ENCODE measurements at regions not wholly inside any gene's neighbourhood (a gene's known extent, or its start where the extent isn't known, plus 50 kb on each side); places are given as distances from the start of the nearest gene placed in this dataset.
A peak's percentile ranks its signal among the peaks of the same experiment; 100 is the strongest.

DNA sequence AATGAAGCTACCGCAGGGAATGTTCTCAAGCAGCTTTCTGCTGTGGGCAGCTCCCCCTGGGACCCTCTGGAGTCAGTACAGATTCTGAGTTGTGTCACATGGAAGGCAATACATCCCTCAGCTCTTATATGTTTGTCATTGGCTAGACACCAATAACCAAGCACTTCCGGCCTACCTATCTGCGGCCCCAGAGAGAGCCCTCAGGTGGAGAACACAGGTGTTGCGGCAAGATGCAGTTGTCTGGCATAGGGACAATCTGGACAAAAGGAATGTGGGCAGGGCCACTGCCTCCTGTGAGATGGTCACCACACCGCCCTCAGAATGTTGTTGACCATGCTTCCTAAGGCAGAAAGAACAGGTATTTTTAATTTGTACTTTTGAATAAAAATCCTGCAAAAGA, 118.7 kb downstream of the BRMS1L start:
- no peak overlapping the region for H3K4me3 ChIP-seq (ENCODE audit: low read depth, low read length)
- TF ChIP-seq, protein P1, sequence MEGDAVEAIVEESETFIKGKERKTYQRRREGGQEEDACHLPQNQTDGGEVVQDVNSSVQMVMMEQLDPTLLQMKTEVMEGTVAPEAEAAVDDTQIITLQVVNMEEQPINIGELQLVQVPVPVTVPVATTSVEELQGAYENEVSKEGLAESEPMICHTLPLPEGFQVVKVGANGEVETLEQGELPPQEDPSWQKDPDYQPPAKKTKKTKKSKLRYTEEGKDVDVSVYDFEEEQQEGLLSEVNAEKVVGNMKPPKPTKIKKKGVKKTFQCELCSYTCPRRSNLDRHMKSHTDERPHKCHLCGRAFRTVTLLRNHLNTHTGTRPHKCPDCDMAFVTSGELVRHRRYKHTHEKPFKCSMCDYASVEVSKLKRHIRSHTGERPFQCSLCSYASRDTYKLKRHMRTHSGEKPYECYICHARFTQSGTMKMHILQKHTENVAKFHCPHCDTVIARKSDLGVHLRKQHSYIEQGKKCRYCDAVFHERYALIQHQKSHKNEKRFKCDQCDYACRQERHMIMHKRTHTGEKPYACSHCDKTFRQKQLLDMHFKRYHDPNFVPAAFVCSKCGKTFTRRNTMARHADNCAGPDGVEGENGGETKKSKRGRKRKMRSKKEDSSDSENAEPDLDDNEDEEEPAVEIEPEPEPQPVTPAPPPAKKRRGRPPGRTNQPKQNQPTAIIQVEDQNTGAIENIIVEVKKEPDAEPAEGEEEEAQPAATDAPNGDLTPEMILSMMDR (IDR thresholded peaks at IDR 0.05; ENCODE audit: low read depth, low read length): no peak

DNA sequence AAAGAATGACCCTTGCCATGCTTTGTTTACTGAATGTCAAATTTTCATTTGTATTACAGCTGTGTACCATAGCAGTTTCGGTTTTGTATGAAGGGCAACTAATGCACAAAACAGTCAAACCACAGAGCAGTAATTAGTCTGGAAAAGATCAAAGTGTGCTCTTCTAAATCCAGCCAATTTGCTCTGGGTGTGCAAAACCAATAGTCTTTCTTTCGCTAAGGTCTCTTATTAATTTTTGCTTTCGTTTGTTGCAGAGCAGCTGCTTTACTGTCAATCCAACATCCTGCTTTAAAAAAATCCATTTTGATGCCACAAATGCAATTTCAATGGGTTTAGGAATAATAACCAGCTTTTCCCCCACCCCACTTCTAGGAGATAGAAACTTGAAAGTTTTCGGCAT, 114.2 kb downstream of the BRMS1L start:
- TF ChIP-seq, protein P1 (IDR thresholded peaks at IDR 0.05; ENCODE audit: low read depth, low read length): no peak
- H3K4me3 ChIP-seq (ENCODE audit: low read depth, low read length): peak overlapping the region; percentile 49

DNA sequence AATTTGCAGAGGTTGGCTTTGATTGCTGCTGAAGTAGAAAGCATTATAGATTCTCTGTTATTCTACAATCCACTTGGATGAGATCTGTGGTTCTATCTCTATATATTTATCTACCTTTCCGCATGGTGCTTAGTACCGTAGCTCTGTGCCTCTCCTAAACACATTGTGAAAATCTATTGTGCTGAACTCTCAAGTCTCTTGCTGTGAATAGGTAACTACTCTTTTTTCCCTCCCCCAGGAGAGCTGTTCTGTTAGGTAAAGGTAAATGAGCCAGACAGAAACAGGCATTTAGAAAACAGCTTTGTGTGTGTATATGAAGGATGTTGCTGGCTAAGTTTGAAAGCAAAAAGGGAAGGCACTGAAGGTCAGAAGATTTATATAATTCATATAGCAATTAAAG, 112.6 kb downstream of the BRMS1L start:
- H3K4me3 ChIP-seq (ENCODE audit: low read depth, low read length): no peak overlapping the region
- TF ChIP-seq, protein P1 (IDR thresholded peaks at IDR 0.05; ENCODE audit: low read depth, low read length): no peak

DNA sequence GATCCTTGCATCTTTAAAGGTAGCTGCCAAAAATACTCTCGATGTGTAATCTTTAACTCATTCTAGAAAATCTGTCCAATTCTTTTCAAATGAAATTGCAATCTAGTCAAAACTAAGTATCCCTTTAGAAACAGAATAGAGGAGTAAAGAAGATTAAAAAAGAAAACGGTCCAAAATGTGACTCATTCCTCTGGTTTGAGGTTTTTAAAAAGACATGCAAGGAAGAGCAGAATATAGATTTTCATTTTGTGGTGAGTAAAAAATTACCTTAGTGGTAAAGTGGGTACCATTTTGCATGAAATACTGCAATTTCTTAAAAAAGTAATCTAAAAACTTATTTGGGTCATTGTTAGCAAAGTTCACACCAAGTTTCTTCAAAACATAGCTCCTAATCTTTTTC, 108.4 kb downstream of the BRMS1L start:
- TF ChIP-seq, protein P1 (IDR thresholded peaks at IDR 0.05; ENCODE audit: low read depth, low read length): no peak

DNA sequence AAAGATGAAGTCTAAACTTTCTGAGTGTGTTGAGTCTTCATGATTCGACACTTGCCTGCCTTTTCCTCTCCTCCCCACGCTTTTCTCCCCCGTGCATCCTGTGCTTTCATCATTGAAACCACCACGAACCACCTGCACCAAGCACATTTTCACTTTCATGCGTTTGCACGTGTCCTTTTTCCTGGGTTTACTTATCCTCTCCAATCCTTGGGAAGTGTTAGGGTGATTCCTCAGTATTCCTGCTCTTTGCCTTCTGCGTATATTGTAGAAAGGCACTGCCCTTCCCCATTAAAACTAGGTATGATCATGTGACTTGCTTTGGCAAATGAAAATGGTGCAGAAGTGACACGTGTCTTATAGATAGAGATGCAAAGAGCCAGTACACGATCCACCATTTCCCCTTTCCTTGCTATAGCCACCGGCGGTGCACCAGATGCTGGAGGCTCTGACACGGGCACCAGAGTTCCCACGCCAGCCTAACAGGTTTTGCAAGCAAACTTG, 106.6 kb downstream of the BRMS1L start:
- H3K4me3 ChIP-seq (ENCODE audit: low read depth, low read length): no peak overlapping the region
- TF ChIP-seq, protein P1 (IDR thresholded peaks at IDR 0.05; ENCODE audit: low read depth, low read length): no peak

More for the DNA sequence above, 108.4 kb downstream of the BRMS1L start:
- no peak overlapping the region for H3K4me3 ChIP-seq (ENCODE audit: low read depth, low read length)

DNA sequence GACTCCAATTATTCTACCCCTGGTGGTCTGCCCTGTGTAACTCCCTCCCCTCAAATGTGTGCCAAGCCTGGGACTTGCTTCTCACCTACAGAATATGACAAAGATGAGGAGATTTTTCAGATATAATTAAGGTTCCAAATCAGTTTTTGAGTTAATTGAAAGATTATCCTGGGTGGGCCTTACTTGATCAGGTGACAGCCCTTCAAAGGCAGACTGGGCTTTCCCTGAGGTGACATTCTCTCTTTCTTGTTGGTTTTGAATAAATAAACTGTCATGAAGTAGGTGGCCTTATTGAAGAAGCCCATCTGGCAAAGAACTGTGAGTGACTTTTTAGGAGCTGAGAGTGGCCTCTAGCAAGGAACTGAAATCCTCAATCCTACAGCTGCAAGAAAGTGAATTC, 106.0 kb downstream of the BRMS1L start:
- no peak overlapping the region for H3K4me3 ChIP-seq (ENCODE audit: low read depth, low read length)
- TF ChIP-seq, protein P1 (IDR thresholded peaks at IDR 0.05; ENCODE audit: low read depth, low read length): no peak

DNA sequence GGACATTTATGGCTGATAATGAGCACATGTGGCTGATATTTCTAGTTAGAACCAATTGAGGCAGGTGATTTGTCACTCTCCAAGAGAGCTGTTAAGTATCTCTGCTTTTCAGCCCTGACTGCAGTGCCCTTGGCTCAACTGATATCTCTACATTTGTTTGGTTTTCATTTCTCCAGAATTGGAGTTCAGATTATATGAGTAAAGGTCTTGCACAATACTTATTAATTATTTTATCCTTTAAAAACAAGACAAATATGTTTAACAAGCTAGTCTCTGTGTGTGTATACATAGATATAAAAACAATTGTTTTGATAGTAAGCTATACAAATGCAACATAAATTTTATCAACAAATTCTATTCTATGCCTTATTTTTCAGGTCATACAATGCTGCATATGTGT, 105.2 kb downstream of the BRMS1L start:
- TF ChIP-seq, protein P1 (IDR thresholded peaks at IDR 0.05; ENCODE audit: low read depth, low read length): no peak
- no peak overlapping the region for H3K4me3 ChIP-seq (ENCODE audit: low read depth, low read length)
